Lower leg skin (tissue), 3 donors: ENCODE measurements at regions not wholly inside any gene's neighbourhood (a gene's known extent, or its start where the extent isn't known, plus 50 kb on each side); places are given as distances from the start of the nearest gene placed in this dataset.

Experiments
- POLR2A ChIP-seq, 2 donors: fragments of 450-650 bp; IDR thresholded peaks; one replicate each; pipeline ENCODE4 v1.6.1; 2016 to 2017; ENCODE audit warnings: antibody characterized with exemption in 2 of 2, mild to moderate bottlenecking in 1 of 2, moderate library complexity in 1 of 2
- TF ChIP-seq, protein P1 (sequence below), 3 donors: fragments of 450-650 bp; IDR thresholded peaks; one replicate each; pipeline ENCODE4 v1.5.1; 2016; ENCODE audit warnings: antibody characterized with exemption in 3 of 3, mild to moderate bottlenecking in 3 of 3, moderate library complexity in 2 of 3

DNA sequence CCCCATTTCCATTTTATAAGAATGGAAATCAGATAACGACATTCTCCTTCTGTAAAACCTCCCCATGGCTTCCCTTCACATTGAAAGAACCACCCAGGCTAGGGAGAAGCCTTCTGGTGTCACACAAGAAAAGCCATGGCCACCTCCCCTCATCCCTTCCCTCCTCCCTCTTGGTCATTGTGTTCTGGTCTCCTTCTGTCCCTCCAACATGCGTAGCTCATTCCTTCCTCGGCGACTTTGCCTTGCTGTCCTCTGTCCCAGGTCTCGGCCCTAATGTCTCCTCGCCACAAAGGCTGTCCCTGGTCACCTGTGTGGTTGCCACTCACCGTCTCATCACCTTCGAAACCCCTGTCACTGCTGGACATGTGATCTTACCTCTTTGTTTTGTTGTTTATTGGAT, 193.9 kb downstream of the BCAS1 start:
- TF ChIP-seq, protein P1, sequence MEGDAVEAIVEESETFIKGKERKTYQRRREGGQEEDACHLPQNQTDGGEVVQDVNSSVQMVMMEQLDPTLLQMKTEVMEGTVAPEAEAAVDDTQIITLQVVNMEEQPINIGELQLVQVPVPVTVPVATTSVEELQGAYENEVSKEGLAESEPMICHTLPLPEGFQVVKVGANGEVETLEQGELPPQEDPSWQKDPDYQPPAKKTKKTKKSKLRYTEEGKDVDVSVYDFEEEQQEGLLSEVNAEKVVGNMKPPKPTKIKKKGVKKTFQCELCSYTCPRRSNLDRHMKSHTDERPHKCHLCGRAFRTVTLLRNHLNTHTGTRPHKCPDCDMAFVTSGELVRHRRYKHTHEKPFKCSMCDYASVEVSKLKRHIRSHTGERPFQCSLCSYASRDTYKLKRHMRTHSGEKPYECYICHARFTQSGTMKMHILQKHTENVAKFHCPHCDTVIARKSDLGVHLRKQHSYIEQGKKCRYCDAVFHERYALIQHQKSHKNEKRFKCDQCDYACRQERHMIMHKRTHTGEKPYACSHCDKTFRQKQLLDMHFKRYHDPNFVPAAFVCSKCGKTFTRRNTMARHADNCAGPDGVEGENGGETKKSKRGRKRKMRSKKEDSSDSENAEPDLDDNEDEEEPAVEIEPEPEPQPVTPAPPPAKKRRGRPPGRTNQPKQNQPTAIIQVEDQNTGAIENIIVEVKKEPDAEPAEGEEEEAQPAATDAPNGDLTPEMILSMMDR (IDR thresholded peaks at IDR 0.05) = no peak
- no peak for TF ChIP-seq POLR2A (IDR thresholded peaks at IDR 0.05)
